GM18511 (cell line): ENCODE measurements at regions not wholly inside any gene's neighbourhood (a gene's known extent, or its start where the extent isn't known, plus 50 kb on each side); places are given as distances from the start of the nearest gene placed in this dataset.
"Not testable (repeated sequence)": the region's sequence is repeated elsewhere in the genome, so short reads cannot be mapped to it uniquely, and the experiment has no call there.

ENCODE experiments used
- ATAC-seq: cut with Tn5 transposase; IDR thresholded peaks from one replicate; pipeline ENCODE4 v1.9.1; 2021; ENCODE audit warnings: mild to moderate bottlenecking, moderate library complexity; ENCODE audit not compliant: unreplicated experiment

DNA sequence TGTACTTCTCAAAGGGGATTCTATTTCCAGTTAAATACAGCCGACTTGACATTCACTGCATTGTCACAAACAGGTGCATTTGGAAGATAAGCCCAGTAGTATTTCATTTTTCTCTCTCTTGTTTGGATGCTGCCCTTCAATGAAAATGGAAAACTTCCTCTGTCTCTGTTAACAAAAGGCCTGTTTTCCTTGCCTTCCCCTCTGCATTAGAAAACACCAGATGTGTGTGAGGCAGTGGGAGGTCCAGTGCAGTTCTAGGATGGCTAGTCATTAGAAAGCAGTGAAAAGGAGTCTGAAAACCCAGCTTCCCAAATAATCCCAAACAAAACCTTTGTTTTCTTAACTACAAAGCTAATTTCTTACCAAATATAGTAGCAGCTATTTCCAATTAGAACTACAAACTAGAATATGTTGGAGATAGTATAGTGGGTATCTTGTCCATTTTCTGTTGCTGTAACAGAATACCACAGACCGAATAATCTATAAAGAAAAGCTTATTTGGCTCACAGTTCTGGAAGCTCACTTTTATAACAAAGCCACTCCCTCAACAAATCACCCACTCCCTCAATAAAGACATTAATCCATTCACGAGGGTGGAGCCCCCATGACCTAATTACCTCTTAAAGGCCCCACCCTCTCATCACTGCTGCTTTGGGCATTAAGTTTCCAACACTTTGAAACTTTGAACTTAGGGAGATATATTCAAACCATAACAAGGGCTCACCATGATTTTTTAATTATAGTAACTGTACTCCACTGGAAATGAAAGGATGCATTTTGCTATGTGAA is 452.1 kb upstream of the RPS6KA3 start:
- no peak for ATAC-seq

DNA sequence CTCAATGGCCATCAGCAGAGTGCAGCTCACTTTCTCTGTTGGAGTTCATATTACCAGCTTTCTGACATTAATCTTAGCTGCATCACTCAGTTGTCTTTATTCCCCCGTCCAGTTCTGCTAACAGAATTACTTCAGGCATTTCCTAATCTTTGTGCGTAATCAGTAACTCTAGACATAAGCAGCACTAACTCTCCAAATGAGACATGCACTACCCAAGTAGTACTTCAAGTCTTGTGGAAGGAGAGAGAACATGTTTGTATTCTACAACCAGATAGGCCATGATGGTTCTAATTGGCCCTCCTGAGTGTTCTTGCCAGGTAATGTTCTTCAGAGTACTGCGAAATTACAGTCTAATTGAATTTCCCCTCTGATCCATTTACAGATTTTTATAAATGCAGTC is 448.5 kb upstream of the RPS6KA3 start:
- ATAC-seq, result no peak

DNA sequence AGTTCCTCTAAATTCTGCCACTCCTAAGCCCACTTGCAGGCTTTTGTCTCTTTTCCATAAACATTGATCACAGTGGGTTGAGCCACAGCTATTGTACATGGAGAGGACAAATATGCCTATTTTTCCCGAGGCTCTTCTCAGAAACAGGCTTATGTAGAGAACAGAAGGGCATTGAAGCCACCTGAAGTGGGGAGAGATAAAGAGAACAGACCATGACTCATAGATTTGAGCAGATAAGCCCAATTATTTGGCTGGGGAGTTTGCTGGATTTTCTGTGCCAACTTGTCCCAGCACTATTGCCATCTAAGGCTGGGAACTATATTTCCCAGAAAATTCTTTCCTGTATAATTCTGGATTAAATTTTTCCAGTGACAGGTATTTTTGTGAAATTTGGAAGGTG is 446.1 kb upstream of the RPS6KA3 start:
- no peak for ATAC-seq

DNA sequence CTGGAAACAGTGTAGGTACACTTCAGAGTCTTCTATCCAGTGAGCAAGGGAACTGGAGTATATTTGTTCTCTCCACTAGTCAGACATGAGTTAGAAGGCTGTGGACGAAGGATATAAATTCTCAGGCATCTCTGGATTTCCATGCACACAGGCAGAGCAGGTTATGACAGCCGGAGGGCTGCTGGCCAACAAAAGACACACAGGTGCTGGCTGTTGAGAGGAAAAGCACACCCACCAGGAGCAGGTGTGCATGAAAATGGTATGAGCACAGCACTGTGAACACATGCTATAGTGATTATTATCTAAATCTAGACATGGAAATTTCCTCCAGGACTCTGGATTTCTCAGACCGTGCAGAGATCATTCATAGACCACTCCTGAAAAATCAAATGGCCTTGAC is 444.7 kb upstream of the RPS6KA3 start:
- no peak for ATAC-seq

DNA sequence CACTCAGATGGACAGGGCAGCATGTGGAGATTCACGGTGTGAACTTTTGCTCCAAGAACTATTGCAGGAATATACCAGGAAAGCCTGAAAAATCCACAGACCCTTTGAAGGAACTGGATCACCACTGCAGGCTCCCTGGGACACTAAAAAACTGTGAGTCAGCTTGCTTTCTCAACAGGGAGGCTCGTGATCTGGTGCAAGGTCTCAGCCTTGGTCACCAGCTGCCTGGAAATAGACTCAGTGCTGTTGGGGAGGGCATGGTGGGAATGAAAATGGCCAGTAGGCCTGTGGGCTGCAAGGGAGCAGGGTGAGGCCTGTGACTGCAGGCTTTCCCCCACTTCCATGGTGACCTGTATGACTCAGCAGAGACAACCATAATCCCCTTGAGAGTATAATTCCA is 426.4 kb upstream of the RPS6KA3 start:
- ATAC-seq, result no peak

DNA sequence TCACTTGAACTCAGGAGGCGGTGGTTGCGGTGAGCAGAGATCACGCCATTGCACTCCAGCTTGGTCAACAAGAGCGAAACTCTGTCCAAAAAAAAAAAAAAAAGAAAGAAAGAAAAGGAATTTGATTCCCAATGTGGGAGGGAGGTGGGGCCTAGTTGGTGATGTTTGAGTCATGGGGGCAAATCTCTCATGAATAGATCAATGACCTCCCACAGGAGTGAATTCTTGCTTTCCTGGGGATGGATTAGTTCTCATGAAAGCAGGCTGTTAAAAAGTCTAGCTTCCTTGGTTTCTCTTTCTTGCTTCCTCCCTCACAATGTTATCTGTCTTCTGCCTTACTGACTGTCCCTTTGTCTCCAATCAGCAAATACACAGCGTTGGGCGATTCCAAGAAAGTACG is 419.5 kb upstream of the RPS6KA3 start:
- ATAC-seq, result no peak

DNA sequence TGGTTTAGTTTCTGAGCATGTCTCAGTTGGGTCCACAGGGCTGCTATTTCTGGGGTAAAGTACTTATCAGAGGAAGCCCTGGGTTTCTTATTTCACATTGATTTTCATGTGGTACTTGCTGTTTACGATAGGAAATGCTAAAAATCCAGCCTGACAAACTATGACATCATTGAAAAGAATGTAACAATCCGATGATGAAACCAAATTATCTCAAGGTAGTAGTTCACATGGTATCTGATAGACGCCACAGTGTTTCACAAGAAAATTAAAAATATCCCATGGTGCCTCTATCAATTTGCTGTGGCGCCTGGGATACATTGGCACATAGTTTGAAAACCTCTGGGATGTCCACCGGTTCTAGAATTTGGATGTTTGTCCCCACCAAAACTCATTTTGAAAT is 418.9 kb upstream of the RPS6KA3 start:
- no peak for ATAC-seq

DNA sequence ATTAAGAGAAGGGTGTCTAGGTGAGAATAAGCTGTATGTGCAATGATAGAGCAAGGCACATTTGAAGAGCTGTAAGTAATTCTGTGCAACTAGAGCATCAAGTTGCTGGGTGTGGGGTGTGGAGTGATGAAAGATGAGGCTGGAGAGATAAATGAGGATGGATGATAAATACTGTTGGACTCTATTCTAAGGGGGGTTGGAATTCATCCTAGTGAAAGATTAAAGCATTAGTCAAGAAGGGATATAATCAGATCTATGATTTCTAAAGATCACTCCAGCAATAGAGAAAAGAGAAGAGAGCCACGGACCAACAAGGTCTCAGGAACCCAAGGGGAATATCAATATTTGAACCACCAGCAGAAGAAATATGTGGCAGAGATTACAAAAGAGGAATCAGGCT is 415.0 kb upstream of the RPS6KA3 start:
- ATAC-seq, result no peak

DNA sequence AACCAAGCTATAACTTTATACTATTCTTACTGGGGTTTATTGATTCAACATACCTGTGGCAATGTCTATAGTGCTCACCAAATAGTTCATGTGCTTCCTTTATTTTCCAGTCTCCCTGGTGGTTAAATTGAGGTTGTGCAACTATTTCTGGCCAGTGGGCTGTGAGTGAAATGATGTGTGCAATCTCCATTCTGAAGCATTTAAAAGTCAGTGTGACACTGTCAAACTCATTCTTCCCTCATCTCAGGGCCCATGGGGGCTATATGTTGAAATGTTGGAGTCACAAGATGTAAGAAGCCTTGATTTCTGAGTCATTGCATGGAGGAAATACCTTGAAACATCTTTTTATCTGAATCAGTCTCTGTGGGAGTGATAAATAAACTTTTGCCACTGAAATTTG is 414.3 kb upstream of the RPS6KA3 start:
- ATAC-seq, result no peak

DNA sequence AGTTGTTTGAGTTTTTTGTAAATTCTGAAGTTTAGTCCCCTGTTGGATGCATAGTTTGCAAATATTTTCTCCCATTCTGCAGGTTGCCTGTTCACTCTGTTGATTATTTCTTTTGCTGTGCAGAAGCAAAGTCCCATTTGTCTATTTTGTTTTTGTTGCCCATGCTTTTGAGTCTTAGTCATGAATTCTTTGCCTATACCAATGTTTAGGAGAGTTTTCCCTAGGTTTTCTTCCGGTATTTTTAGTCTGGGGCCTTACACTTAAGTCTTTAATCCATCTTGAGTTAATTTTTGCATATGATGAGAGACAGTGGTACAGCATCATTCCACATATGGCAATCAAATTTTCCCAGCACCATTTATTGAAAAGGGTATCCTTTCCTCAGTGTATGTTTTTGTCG is 405.8 kb upstream of the RPS6KA3 start:
- no peak for ATAC-seq

DNA sequence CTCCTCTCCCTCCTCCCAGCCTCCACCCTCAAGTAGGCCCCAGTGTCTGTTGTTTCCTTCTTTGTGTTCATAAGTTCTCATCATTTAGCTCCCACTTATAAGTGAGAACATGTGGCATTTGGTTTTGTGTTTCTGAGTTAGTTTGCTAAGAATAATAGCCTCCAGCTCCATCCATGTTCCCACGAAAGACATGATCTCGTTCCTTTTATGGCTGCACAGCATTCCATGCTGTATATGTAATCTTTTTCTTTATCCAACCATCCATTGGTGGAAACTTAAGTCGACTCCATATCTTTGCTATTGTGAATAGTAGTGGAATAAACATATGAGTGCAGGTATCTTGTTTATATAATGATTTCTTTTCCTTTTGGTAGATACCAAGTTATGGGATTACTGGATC is 405.0 kb upstream of the RPS6KA3 start:
- not testable (repeated sequence) for ATAC-seq

DNA sequence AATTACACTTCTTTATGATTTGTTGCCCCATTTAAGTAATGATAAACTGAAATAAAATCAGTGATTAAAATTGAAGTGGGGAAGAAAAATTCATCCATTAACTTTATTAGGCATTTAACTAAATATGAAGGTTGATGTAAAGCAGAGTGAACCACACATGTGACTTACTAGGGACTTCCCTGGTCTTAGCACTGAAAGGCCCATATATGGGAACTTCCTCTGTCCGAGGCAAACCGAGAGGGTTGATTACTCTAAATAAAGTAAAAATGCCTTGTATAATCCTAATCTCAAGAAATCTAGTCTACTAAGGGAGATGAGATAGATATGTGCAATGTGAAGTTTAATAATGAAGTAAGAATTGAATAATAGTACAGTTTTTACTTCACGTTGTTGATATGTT is 403.9 kb upstream of the RPS6KA3 start:
- ATAC-seq, result no peak

DNA sequence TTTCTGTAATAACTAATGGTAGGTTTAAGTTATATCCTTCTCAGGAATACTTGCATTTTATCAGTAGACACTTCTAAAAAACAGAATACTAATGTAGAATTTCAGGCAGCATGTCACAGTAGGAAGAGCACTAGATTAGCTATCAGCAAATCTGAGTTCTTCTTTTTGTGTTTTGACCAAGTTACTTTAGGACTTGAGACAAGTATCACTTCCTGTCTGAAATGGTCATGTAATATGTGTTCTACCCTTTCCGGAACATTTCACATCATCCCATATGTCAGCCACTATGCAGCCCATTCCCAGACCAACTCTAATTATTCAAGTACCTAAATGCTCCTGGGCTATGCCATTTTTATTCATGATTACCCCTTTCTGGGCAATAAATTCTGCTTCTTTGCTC is 401.8 kb upstream of the RPS6KA3 start:
- ATAC-seq, result no peak

DNA sequence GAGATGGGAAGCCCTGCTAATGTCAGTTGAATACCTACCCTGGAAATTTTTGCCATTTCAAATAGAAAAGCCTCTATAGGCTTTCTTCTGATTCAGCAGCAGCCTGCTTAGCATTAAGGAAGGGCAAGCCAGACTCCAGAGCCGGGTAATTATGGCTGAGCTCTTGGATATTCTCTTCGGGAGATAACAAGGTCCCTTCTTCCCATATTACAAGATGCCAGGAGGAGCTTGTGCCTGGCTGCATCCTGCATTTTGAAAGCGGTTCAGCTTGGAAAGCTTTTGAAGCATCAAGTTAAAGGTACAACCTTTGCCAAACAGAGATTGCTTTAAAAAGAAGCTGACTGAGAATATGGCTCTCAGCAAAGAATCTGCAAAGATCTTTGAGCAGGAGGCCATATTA is 399.6 kb upstream of the RPS6KA3 start:
- no peak for ATAC-seq

DNA sequence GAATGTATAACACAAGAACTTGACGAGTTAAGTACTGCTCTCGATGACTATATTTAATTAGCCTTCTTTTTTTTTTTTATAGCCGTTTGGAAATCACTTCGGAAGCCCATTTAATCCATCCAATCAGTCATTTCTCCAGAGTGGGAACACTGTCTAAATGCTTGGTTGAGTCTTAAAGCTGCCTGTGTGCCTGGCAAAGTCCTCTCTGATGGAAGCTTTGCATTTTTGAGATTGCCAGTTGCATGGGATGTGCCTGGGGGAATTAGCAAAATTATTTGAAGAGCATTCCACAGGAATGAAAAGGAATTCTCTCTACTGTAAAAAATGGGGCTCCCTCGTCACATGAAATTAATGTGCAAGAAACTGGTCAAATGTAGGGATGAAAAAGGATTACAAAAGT is 398.8 kb upstream of the RPS6KA3 start:
- ATAC-seq, result no peak

DNA sequence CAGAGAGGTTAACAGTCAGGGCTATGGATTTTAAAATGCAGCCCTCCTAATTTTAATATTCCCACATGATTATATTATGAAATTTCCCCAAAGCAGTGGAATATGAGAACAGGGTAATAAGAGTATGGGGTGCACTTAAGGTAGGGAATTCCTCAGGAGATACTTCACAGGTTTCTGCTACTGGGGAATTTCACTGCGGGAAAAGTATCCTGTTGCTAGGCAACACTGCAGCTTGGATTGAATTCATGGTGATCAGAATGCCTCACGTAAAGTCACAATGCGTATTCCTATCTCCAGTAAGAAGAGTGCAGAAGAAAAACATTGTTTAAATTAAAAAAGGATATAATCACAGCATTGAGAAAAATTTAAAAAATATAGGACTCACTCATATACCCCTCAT is 398.1 kb upstream of the RPS6KA3 start:
- no peak for ATAC-seq

DNA sequence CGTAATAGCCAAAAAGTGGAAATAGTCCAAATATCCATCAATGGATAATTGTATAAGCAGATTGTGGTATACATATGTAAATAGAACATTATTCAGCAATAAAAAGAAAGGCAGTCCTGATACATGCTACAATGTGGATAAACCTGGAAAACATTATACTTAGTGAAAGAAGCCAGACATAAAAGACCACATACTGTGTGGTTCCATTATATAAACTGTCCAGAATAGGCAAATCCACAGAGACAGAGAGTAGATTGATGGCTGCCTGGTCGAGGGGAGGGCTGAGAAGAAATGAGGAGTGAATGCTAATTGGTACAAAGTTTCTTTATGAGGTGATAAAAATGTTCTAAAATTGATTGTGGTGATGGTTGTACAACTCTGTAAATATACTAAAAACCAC is 397.4 kb upstream of the RPS6KA3 start:
- ATAC-seq, result no peak

DNA sequence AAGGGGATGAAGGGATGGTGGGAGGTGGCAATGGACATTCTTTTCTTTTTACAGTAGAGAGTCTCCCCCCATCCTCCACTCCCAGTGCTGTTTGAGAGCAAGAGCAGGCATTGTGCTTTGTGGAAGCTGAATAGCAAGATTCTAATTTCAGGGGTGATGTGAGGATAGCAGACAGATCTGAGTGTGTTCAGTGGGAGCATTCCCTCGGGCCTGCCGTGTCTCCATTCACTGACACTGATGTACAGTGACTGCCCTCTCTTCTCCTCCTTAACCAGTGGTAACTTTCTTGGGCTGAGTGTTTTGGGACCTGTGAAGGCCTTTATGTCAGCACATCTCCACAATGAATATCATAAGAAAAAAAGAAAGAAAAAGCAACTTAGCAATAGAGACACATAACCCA is 396.6 kb upstream of the RPS6KA3 start:
- no peak for ATAC-seq

DNA sequence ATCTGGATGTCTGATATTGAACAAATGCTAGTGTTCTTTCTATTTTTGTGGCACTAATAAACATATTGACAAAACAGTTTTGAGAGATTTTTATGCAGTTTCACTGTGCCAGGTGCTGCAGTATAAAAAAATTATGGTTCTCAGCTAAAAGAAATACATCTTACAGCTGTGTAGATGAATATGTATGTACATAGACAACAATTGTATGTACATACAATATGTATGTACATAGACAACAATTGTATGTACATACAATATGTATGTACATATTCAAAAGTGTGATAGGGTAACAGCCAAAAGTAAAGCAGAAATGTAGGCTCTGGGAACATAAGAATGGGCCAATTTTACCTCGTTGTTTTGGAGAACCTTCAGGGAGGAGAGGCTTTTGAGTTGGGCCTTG is 390.0 kb upstream of the RPS6KA3 start:
- ATAC-seq, result no peak

DNA sequence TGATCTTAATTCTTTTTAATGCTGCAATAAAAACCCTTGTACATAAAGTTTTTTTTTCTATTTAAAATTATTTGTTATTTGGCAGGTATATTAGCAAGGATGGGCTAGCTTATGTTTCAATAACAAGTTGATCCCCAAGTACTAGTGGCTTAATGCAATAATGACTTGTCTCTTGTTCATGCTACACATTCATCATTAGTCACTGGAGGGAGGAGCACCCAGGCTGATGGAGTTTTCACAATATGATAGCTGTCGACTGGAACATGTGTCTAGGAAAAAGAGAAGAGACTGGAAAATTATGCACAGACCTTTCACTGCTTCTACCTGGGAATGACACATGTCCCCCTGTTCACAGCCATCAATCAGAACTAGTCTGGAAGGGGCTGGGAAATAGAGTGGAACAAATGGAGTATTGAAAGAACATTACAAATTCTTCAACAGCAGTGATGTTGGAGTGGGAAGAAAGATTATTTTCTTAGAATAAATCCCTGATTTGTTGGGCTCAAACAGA is 387.9 kb upstream of the RPS6KA3 start:
- no peak for ATAC-seq

DNA sequence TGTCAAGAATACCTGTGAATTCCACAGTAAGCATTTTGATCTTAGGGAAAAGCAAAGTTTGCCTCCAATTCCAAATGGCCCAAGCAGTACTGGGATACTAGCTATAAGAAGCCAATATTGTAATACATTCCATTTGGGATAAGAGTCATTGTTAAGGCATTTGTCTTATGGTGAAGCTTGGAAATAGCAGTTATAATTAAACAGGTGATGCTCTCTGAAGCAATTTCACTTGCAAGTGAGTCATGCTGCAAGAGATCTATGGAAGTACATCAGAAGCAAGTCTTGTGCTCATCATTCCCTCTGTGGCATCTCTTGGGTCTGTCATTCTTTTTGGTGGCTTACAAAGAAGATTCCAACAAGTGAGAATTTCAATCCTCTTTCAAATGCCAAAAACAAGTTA is 386.4 kb upstream of the RPS6KA3 start:
- no peak for ATAC-seq

DNA sequence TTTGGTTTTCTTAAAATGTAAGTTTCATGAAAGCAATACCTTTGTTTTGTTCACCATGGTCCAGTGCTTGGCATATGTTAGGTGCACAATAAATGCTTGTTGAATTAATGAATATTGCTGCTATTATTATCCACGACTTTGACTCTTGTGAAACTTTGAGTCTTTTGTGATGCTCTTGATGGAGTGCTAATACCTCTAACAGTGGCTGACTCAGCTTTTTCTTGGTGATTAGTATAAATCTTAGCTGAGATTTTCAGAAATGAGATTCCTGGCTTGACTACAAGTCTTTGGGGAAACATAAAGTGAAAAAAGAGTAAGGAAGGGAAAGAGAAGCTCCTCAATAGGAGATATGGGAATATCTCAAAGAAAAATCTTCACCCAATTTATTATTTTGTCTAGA is 375.2 kb upstream of the RPS6KA3 start:
- ATAC-seq, result no peak

DNA sequence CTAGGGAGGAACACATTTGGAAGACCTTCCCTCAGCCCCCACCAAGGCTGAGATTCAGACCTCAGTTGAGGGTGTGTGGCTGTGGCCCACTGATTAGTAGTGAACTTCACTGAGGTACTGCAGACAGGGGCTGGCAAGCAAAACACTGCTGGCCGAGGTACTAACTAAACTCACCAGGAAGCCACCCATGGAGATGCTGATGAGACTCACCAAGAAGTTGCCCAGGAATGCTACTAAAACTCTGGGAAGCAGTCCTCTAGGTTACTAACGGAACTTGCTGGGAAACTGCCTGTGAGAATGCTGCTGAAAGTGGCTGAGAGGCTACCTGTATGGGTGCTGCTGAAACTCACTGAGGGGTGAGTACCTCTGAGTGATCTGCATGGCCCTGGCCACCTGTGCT is 372.4 kb upstream of the RPS6KA3 start:
- no peak for ATAC-seq
